ENCODE measurements at regions not wholly inside any gene's neighbourhood (a gene's known extent, or its start where the extent isn't known, plus 50 kb on each side); places are given as distances from the start of the nearest gene placed in this dataset.

GRCh38 chr10:98332623-98333269 lies 64.8 kb upstream of the LOXL4 start:
- no peak for DNase-seq (ENCODE audit: low read depth in 2 of 2)

- DNase-seq (ENCODE audit: low read depth in 2 of 2): no peak
Observed at GRCh38 chr10:98331885-98332284, 63.9 kb upstream of the LOXL4 start.

- no peak for DNase-seq (ENCODE audit: low read depth in 2 of 2)
Observed at GRCh38 chr10:98330987-98331386, 63.0 kb upstream of the LOXL4 start.

- no peak for DNase-seq (ENCODE audit: low read depth in 2 of 2)
Observed at GRCh38 chr10:98328640-98329039, 60.6 kb upstream of the LOXL4 start.

GRCh38 chr10:98328163-98328562 lies 60.2 kb upstream of the LOXL4 start:
- DNase-seq (ENCODE audit: low read depth in 2 of 2): no peak

GRCh38 chr10:98326621-98327027 lies 58.6 kb upstream of the LOXL4 start:
- no peak for DNase-seq (ENCODE audit: low read depth in 2 of 2)

GRCh38 chr10:98323221-98324164 lies 55.5 kb upstream of the LOXL4 start:
- DNase-seq (ENCODE audit: low read depth in 2 of 2): peak in 1 of 2 donors; percentile 5

GRCh38 chr10:98321186-98321780 lies 53.3 kb upstream of the LOXL4 start:
- no peak for DNase-seq (ENCODE audit: low read depth in 2 of 2)

GRCh38 chr10:98320486-98321185 lies 52.6 kb upstream of the LOXL4 start:
- no peak for DNase-seq (ENCODE audit: low read depth in 2 of 2)

- DNase-seq (ENCODE audit: low read depth in 2 of 2): no peak
Observed at GRCh38 chr10:98318861-98319260, 50.9 kb upstream of the LOXL4 start.
